Activated naive CD8-positive, alpha-beta T cell treated with anti-CD3 and anti-CD28 coated beads, Interleukin-2, amount 50 U/mL, for 24 hours (primary cell): ENCODE measurements at regions not wholly inside any gene's neighbourhood (a gene's known extent, or its start where the extent isn't known, plus 50 kb on each side); places are given as distances from the start of the nearest gene placed in this dataset.

Source experiments
- ATAC-seq: fragments of 150-1000 bp; cut with Tn5 transposase; one replicate; pipeline ENCODE4 v1.10.0; 2021
- DNase-seq: peaks from one replicate; pipeline ENCODE4 v3.0.0; 2021
- H3K27ac Mint-ChIP-seq: one replicate; pipeline ENCODE4 v1.8.0; 2021; ENCODE audit warnings: mild to moderate bottlenecking, mixed read lengths
- H3K27me3 Mint-ChIP-seq: one replicate; pipeline ENCODE4 v1.8.0; 2021; ENCODE audit warnings: mixed read lengths
- H3K36me3 Mint-ChIP-seq: one replicate; pipeline ENCODE4 v1.8.0; 2021; ENCODE audit warnings: low read depth, mixed read lengths
- H3K4me1 Mint-ChIP-seq: one replicate; pipeline ENCODE4 v1.8.0; 2021; ENCODE audit warnings: mixed read lengths
- H3K4me3 Mint-ChIP-seq: one replicate; pipeline ENCODE4 v1.8.0; 2021; ENCODE audit warnings: mild to moderate bottlenecking, moderate library complexity, mixed read lengths
- H3K9me3 Mint-ChIP-seq: one replicate; pipeline ENCODE4 v1.8.0; 2021; ENCODE audit warnings: mixed read lengths

- Mint-ChIP-seq H3K4me1 (peaks cover 13% of the 10 kb centered on the region), H3K36me3 (no peaks in the 10 kb centered on the region), H3K4me3 (no peak overlapping the region), H3K27ac (no peak overlapping the region), H3K27me3 (no peaks in the 10 kb centered on the region), H3K9me3 (peaks cover 4% of the 10 kb centered on the region)
- no peak for DNase-seq
- no peak for ATAC-seq
Observed at GRCh38 chr9:93900971-93901861, 53.9 kb downstream of the BARX1 start.

GRCh38 chr9:93900436-93900819 lies 54.7 kb downstream of the BARX1 start:
- H3K4me3 Mint-ChIP-seq, result no peak overlapping the region

GRCh38 chr9:93899609-93900435 lies 55.3 kb downstream of the BARX1 start:
- peaks cover 13% of the 10 kb centered on the region for H3K4me1 Mint-ChIP-seq
- H3K27ac Mint-ChIP-seq, result no peak overlapping the region
- no peaks in the 10 kb centered on the region for H3K27me3 Mint-ChIP-seq
- no peak overlapping the region for H3K4me3 Mint-ChIP-seq
- H3K9me3 Mint-ChIP-seq, result peaks cover 4% of the 10 kb centered on the region
- ATAC-seq, result no peak
- DNase-seq, result no peak
- no peaks in the 10 kb centered on the region for H3K36me3 Mint-ChIP-seq

More at GRCh38 chr9:93900436-93900819, 54.7 kb downstream of the BARX1 start:
- DNase-seq, result no peak
- H3K27me3 Mint-ChIP-seq, result no peaks in the 10 kb centered on the region
- H3K27ac Mint-ChIP-seq, result no peak overlapping the region
- H3K4me1 Mint-ChIP-seq, result peaks cover 13% of the 10 kb centered on the region
- no peaks in the 10 kb centered on the region for H3K36me3 Mint-ChIP-seq
- ATAC-seq, result no peak
- peaks cover 4% of the 10 kb centered on the region for H3K9me3 Mint-ChIP-seq

- DNase-seq (no peak), ATAC-seq (no peak)
- Mint-ChIP-seq H3K4me3 (no peak overlapping the region), H3K27me3 (no peaks in the 10 kb centered on the region), H3K9me3 (peaks cover 4% of the 10 kb centered on the region), H3K27ac (no peak overlapping the region), H3K36me3 (no peaks in the 10 kb centered on the region), H3K4me1 (peaks cover 13% of the 10 kb centered on the region)
Observed at GRCh38 chr9:93898502-93899426, 56.4 kb downstream of the BARX1 start.

GRCh38 chr9:93898026-93898425 lies 57.1 kb downstream of the BARX1 start:
- DNase-seq (no peak), ATAC-seq (no peak)
- Mint-ChIP-seq H3K36me3 (no peaks in the 10 kb centered on the region), H3K27me3 (no peaks in the 10 kb centered on the region), H3K27ac (no peak overlapping the region), H3K9me3 (peaks cover 4% of the 10 kb centered on the region), H3K4me1 (peaks cover 13% of the 10 kb centered on the region), H3K4me3 (no peak overlapping the region)

- Mint-ChIP-seq H3K27ac (no peak overlapping the region), H3K4me3 (no peak overlapping the region)
- ATAC-seq, result no peak
Observed at GRCh38 chr9:93897075-93897970, 57.8 kb downstream of the BARX1 start.

GRCh38 chr9:93896496-93897033 lies 58.6 kb downstream of the BARX1 start:
- Mint-ChIP-seq H3K27me3 (no peaks in the 10 kb centered on the region), H3K36me3 (no peaks in the 10 kb centered on the region), H3K4me1 (peaks cover 13% of the 10 kb centered on the region), H3K9me3 (peaks cover 4% of the 10 kb centered on the region), H3K4me3 (no peak overlapping the region), H3K27ac (no peak overlapping the region)
- no peak for ATAC-seq
- no peak for DNase-seq

More at GRCh38 chr9:93897075-93897970, 57.8 kb downstream of the BARX1 start:
- Mint-ChIP-seq H3K9me3 (peaks cover 4% of the 10 kb centered on the region), H3K4me1 (peaks cover 13% of the 10 kb centered on the region), H3K36me3 (no peaks in the 10 kb centered on the region), H3K27me3 (no peaks in the 10 kb centered on the region)
- no peak for DNase-seq

- Mint-ChIP-seq H3K36me3 (no peaks in the 10 kb centered on the region), H3K27ac (no peak overlapping the region)
Observed at GRCh38 chr9:93896093-93896492, 59.1 kb downstream of the BARX1 start.

GRCh38 chr9:93895535-93895934 lies 59.6 kb downstream of the BARX1 start:
- Mint-ChIP-seq H3K4me1 (peaks cover 13% of the 10 kb centered on the region), H3K27me3 (no peaks in the 10 kb centered on the region), H3K4me3 (no peak overlapping the region), H3K9me3 (peaks cover 4% of the 10 kb centered on the region), H3K36me3 (no peaks in the 10 kb centered on the region), H3K27ac (no peak overlapping the region)
- DNase-seq (no peak), ATAC-seq (no peak)

More at GRCh38 chr9:93896093-93896492, 59.1 kb downstream of the BARX1 start:
- Mint-ChIP-seq H3K4me3 (no peak overlapping the region), H3K4me1 (peaks cover 13% of the 10 kb centered on the region), H3K9me3 (peaks cover 4% of the 10 kb centered on the region), H3K27me3 (no peaks in the 10 kb centered on the region)
- DNase-seq, result no peak
- ATAC-seq, result no peak

- Mint-ChIP-seq H3K4me3 (no peak overlapping the region), H3K27ac (no peak overlapping the region), H3K27me3 (no peaks in the 10 kb centered on the region), H3K4me1 (peaks cover 13% of the 10 kb centered on the region), H3K36me3 (no peaks in the 10 kb centered on the region), H3K9me3 (no peaks in the 10 kb centered on the region)
- ATAC-seq (no peak), DNase-seq (no peak)
Observed at GRCh38 chr9:93894691-93895079, 60.5 kb downstream of the BARX1 start.

- ATAC-seq (no peak), DNase-seq (no peak)
- H3K4me3 Mint-ChIP-seq, result no peak overlapping the region
- no peaks in the 10 kb centered on the region for H3K36me3 Mint-ChIP-seq
- no peaks in the 10 kb centered on the region for H3K27me3 Mint-ChIP-seq
- H3K4me1 Mint-ChIP-seq, result peaks cover 13% of the 10 kb centered on the region
- no peaks in the 10 kb centered on the region for H3K9me3 Mint-ChIP-seq
- no peak overlapping the region for H3K27ac Mint-ChIP-seq
Observed at GRCh38 chr9:93893899-93894690, 61.1 kb downstream of the BARX1 start.

GRCh38 chr9:93893194-93893593 lies 62.0 kb downstream of the BARX1 start:
- Mint-ChIP-seq H3K9me3 (no peaks in the 10 kb centered on the region), H3K4me3 (no peak overlapping the region), H3K27me3 (no peaks in the 10 kb centered on the region), H3K27ac (no peak overlapping the region), H3K36me3 (no peaks in the 10 kb centered on the region), H3K4me1 (peaks cover 8% of the 10 kb centered on the region)
- DNase-seq (no peak), ATAC-seq (no peak)
